ENCODE measurements at regions not wholly inside any gene's neighbourhood (a gene's known extent, or its start where the extent isn't known, plus 50 kb on each side); places are given as distances from the start of the nearest gene placed in this dataset.
A peak's percentile ranks its signal among the peaks of the same experiment; 100 is the strongest.

DNA sequence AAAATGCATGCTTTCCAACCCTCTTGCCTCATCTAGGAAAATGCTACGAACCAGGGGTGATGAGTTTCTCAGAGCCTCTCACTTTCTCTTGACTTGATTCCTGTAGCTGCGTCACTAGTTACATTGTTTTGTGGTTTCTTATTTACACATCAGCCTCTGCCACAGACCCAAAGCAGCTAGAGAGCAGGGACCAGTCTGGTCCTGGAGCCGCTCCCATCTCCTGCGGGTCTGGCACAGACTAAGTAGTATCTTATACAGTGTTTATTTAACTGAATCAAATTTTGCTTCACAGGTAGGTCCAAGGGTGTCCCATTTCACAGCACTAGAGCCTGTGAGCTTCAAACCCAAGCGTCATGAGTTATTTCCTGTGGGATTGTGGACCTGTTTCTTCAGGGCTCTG lies 310.5 kb downstream of the MYCN start:
- H3K4me3 ChIP-seq (ENCODE audit: low read depth, low read length), result no peak overlapping the region
- no peak for DNase-seq (ENCODE audit: low read depth in 4 of 6, low spot score in 6 of 6)
- 100% methylated on average over 1 of the region's 5 CpGs for WGBS (ENCODE audit: insufficient coverage)
- H3K27ac ChIP-seq (ENCODE audit: low read depth, low read length), result no peak overlapping the region
- H3K9me3 ChIP-seq (ENCODE audit: control insufficient read depth, insufficient read depth, low read length), result no peaks in the 10 kb centered on the region
- no peaks in the 10 kb centered on the region for H3K36me3 ChIP-seq (ENCODE audit: control insufficient read depth, insufficient read depth, low read length)
- H3K4me1 ChIP-seq (ENCODE audit: control insufficient read depth, insufficient read depth, low read length), result peaks cover 22% of the 10 kb centered on the region
- H3K27me3 ChIP-seq (ENCODE audit: control insufficient read depth, insufficient read depth, low read length), result no peaks in the 10 kb centered on the region

DNA sequence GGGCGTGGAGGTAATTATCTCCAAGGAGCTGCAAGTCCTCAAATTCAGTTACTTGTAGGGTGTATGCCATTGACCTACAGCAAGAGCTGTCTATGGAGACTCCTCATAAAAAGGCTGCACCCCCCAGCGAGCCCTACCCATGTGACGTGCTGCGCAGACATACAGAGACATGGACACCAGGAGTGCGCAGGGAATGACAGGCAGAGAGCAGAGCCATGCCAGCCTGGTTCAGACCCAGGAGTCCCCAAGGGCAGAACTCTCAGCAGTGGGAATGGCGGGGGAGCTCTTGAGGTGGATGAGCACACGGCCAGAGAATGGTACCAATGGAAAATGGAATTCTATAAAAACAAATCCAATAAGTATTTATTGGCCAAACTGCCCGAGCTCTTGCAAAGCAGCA lies 310.1 kb downstream of the MYCN start:
- no peaks in the 10 kb centered on the region for H3K27me3 ChIP-seq (ENCODE audit: control insufficient read depth, insufficient read depth, low read length)
- no peaks in the 10 kb centered on the region for H3K36me3 ChIP-seq (ENCODE audit: control insufficient read depth, insufficient read depth, low read length)
- DNase-seq (ENCODE audit: low read depth in 4 of 6, low spot score in 6 of 6), result no peak
- peaks cover 22% of the 10 kb centered on the region for H3K4me1 ChIP-seq (ENCODE audit: control insufficient read depth, insufficient read depth, low read length)
- H3K9me3 ChIP-seq (ENCODE audit: control insufficient read depth, insufficient read depth, low read length), result no peaks in the 10 kb centered on the region
- H3K4me3 ChIP-seq (ENCODE audit: low read depth, low read length), result no peak overlapping the region
- no peak overlapping the region for H3K27ac ChIP-seq (ENCODE audit: low read depth, low read length)
- 98% methylated on average over 4 of the region's 8 CpGs for WGBS (ENCODE audit: insufficient coverage)

DNA sequence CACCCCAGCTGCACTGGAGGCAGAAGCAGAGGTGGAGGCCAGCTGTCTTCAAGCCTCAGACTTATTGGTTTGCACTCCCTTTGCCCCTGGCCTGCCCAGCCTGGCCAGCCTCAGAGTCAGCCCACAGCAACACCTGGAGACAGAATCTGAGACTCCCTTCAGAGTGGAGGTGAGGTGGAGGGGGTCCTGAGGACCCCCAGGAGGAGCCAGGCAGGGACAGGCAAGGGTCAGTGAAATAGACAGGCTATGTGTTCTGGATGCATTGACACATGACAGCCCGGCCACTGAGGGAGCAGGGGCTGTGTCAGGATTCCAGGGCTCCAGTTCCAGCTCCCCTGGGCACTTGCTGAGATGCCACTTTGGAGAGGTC lies 309.7 kb downstream of the MYCN start:
- Histone ChIP-seq H3K4me3 (ENCODE audit: low read depth, low read length) (no peak overlapping the region), H3K4me1 (ENCODE audit: control insufficient read depth, insufficient read depth, low read length) (peaks cover 22% of the 10 kb centered on the region), H3K36me3 (ENCODE audit: control insufficient read depth, insufficient read depth, low read length) (no peaks in the 10 kb centered on the region), H3K9me3 (ENCODE audit: control insufficient read depth, insufficient read depth, low read length) (no peaks in the 10 kb centered on the region), H3K27ac (ENCODE audit: low read depth, low read length) (no peak overlapping the region), H3K27me3 (ENCODE audit: control insufficient read depth, insufficient read depth, low read length) (no peaks in the 10 kb centered on the region)
- no peak for DNase-seq (ENCODE audit: low read depth in 4 of 6, low spot score in 6 of 6)
- 92% methylated on average over 1 of the region's 1 CpG for WGBS (ENCODE audit: insufficient coverage)

DNA sequence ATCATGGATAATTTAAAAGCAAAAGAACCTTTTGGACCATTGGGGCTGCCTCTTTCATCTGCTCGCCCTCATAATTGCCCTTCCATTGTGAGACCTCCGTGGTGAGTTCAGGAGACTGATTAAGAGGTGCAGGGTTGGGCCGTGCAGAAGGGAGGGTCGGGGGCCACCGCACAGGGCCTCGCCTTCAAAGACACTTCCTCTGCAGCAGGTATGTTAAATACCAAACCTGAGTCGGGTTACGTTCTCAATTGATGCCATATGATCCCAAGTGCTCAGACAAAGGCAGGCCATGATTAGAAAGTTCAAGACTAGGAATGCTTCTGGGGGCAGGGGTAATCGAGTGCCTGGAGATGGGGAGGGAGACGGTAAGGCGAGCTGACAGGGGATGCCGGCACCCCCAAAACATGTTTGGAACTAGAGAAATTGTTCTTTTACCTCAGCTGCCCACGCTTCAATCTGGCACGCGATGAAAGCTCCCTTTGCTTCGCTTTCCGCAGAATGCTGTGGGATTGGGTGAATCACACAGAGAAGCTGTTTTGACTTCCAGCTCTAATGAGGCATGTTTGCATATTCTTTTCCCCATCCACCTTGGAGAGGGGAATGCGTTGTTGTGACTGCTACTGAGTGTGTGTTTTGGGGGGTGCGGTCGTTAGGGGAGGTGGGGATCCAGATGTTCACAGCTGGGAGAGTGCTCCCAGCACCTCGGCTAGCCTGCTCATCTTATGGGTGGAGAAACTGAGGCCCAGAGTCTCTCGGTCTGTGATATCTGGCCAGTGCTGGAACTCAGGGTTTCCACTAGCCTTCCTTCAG lies 309.1 kb downstream of the MYCN start:
- no peak overlapping the region for H3K4me3 ChIP-seq (ENCODE audit: low read depth, low read length)
- no peaks in the 10 kb centered on the region for H3K9me3 ChIP-seq (ENCODE audit: control insufficient read depth, insufficient read depth, low read length)
- no peaks in the 10 kb centered on the region for H3K27me3 ChIP-seq (ENCODE audit: control insufficient read depth, insufficient read depth, low read length)
- H3K27ac ChIP-seq (ENCODE audit: low read depth, low read length), result no peak overlapping the region
- H3K4me1 ChIP-seq (ENCODE audit: control insufficient read depth, insufficient read depth, low read length), result peaks cover 22% of the 10 kb centered on the region
- no peaks in the 10 kb centered on the region for H3K36me3 ChIP-seq (ENCODE audit: control insufficient read depth, insufficient read depth, low read length)
- WGBS (ENCODE audit: insufficient coverage), result 50% methylated on average over 20 of the region's 22 CpGs
- DNase-seq (ENCODE audit: low read depth in 4 of 6, low spot score in 6 of 6), result no peak

DNA sequence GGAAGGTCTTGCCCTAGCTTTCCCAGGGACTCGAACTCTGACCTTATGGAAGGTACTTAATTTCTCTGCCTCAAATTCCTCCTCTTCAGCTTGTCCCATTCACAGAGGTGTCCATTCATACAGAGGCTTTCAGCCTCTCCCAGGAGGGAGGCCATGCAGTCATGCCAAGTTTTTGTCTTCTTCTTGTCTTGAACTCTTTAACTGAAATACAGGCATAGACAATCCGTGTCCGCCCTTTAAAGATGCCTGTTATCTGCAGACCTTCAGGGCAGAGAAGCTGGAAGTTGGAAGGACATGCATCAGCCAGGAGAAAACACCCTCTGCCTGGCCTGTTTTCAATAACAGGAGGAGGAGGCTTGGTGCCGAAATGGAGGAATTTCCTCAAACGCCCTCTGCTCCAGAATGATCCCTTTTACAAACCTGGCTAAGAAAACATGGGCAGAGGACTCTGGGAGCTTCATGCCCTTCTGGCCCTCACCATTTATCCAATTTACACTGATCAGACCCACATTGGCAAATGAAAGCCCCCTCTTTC lies 308.3 kb downstream of the MYCN start:
- Histone ChIP-seq H3K4me1 (ENCODE audit: control insufficient read depth, insufficient read depth, low read length) (peaks cover 22% of the 10 kb centered on the region), H3K27ac (ENCODE audit: low read depth, low read length) (no peak overlapping the region), H3K9me3 (ENCODE audit: control insufficient read depth, insufficient read depth, low read length) (no peaks in the 10 kb centered on the region), H3K27me3 (ENCODE audit: control insufficient read depth, insufficient read depth, low read length) (no peaks in the 10 kb centered on the region), H3K4me3 (ENCODE audit: low read depth, low read length) (no peak overlapping the region), H3K36me3 (ENCODE audit: control insufficient read depth, insufficient read depth, low read length) (no peaks in the 10 kb centered on the region)
- no peak for DNase-seq (ENCODE audit: low read depth in 4 of 6, low spot score in 6 of 6)
- 55% methylated on average over 4 of the region's 5 CpGs for WGBS (ENCODE audit: insufficient coverage)

DNA sequence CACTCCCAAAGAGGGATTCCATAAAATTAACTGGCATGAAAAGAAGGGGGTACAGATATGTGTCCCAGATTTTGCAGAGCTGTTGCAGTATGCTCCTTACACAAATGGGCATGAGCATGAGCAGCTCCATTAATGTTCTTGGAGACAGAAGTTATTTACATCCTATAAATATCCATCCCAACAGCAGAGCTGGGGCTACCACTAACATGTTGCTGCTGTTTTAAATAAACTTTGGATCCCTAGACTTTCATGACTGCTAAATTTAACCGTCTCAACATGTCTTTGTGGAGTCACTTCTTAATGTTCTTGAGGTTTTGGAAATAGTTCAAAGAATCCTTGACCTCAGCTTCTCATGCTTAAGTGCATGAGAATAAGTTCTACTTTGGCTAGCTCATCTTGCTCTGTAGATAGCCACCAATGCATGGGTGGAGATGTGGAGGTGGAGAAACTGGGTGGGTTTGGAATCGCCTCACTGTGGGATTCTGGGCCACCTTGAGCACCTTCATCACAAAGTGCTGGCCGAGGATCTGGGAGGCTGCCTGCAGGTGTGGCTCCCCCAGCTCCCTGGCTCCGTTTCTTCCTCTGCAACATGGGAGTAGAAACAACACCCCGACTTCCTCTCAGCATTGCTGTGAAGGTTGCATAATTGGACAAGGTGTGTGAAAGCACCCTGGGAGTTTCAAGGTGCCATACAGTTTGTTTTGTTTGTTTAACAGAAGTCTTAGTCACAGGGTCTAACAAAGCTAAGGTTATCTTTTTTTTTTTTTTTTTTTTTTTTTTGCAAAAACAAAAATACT lies 307.2 kb downstream of the MYCN start:
- peak in 1 of 6 donors; percentile 56 for DNase-seq (ENCODE audit: low read depth in 4 of 6, low spot score in 6 of 6)
- no peak overlapping the region for H3K27ac ChIP-seq (ENCODE audit: low read depth, low read length)
- no peaks in the 10 kb centered on the region for H3K9me3 ChIP-seq (ENCODE audit: control insufficient read depth, insufficient read depth, low read length)
- WGBS (ENCODE audit: insufficient coverage), result 96% methylated on average over 4 of the region's 5 CpGs
- H3K36me3 ChIP-seq (ENCODE audit: control insufficient read depth, insufficient read depth, low read length), result no peaks in the 10 kb centered on the region
- H3K27me3 ChIP-seq (ENCODE audit: control insufficient read depth, insufficient read depth, low read length), result no peaks in the 10 kb centered on the region
- peaks cover 22% of the 10 kb centered on the region for H3K4me1 ChIP-seq (ENCODE audit: control insufficient read depth, insufficient read depth, low read length)
- no peak overlapping the region for H3K4me3 ChIP-seq (ENCODE audit: low read depth, low read length)

DNA sequence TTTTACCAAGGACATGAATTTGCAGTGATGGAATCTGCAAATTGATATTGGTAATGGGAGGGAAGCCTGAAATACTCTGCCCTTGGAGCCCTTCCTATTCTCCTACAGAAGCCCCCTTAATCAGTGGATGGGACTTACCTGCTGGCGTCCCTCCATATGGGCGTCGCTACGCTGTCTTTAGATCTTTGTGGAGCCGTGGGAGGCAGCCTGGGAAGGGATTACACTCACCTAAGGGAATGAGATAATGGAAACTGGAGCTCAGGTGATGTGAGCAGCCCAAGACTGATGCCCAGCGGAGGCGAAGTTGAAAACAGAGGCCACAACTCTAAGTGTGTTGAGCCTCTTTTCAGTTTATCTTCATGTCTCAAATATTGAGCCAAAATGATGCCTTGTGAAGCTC lies 306.6 kb downstream of the MYCN start:
- H3K27ac ChIP-seq (ENCODE audit: low read depth, low read length), result no peak overlapping the region

DNA sequence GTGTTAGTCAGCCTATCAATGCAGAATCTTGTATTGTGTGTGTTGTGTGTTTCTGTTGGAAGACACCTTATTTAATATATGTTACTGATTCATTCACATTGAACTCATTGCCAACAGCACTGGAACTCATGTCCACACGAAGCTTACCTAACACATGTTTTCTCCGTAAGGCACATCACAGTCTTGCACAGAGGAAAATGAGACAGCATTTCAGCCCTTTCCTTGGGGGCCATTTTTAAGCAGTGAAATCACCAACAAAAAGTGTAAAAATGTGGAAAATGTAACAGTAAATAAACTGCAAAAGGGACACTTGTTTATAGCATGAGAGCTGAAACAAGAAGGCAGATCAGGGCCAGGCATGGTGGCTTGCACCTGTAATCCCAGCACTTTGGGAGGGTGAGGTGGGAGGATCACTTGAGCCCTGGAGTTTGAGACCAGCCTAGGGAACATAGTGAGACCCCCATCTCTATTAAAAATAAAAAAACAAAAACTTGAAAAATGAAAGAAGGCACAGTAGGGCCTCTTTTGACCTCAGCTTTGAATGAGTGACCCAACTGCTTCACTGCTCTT lies 306.0 kb downstream of the MYCN start:
- no CpG with 5 or more reads among the region's 2 CpGs for WGBS (ENCODE audit: insufficient coverage)
- DNase-seq (ENCODE audit: low read depth in 4 of 6, low spot score in 6 of 6), result no peak

More for the DNA sequence above, 306.6 kb downstream of the MYCN start:
- 92% methylated on average over 4 of the region's 7 CpGs for WGBS (ENCODE audit: insufficient coverage)
- H3K4me3 ChIP-seq (ENCODE audit: low read depth, low read length), result no peak overlapping the region
- DNase-seq (ENCODE audit: low read depth in 4 of 6, low spot score in 6 of 6), result no peak
- H3K9me3 ChIP-seq (ENCODE audit: control insufficient read depth, insufficient read depth, low read length), result no peaks in the 10 kb centered on the region
- peaks cover 17% of the 10 kb centered on the region for H3K4me1 ChIP-seq (ENCODE audit: control insufficient read depth, insufficient read depth, low read length)
- no peaks in the 10 kb centered on the region for H3K36me3 ChIP-seq (ENCODE audit: control insufficient read depth, insufficient read depth, low read length)
- H3K27me3 ChIP-seq (ENCODE audit: control insufficient read depth, insufficient read depth, low read length), result no peaks in the 10 kb centered on the region

DNA sequence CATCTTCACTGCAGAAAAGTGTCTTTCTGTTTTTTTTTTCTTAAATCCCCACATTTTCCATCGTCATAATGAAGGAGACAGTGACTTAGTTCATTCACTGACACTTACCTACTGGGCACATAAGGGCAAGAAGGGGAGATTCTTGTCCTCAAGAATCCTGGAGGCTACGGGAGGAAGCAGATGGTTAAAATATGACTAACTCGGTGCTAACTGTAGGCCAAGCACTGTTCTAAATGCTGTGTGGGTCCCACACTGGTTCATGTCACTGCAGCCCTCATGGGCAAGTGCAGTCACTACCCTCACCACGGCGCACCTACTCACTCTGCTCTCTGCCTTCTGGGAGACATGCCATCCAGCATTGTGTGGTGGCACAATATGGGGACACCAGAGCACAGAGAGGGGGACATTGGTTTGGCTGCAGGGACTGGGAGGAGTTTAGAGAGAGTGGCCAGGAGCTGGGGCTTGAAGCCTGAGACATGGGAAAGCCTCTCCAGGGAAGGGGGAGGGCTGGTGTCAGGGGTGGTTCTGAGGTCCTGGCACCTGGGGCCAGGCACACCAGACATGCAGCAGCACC lies 305.2 kb downstream of the MYCN start:
- 97% methylated on average over 4 of the region's 5 CpGs for WGBS (ENCODE audit: insufficient coverage)
- Histone ChIP-seq H3K36me3 (ENCODE audit: control insufficient read depth, insufficient read depth, low read length) (no peaks in the 10 kb centered on the region), H3K9me3 (ENCODE audit: control insufficient read depth, insufficient read depth, low read length) (no peaks in the 10 kb centered on the region), H3K4me1 (ENCODE audit: control insufficient read depth, insufficient read depth, low read length) (peaks cover 11% of the 10 kb centered on the region), H3K27me3 (ENCODE audit: control insufficient read depth, insufficient read depth, low read length) (no peaks in the 10 kb centered on the region), H3K4me3 (ENCODE audit: low read depth, low read length) (no peak overlapping the region), H3K27ac (ENCODE audit: low read depth, low read length) (no peak overlapping the region)
- DNase-seq (ENCODE audit: low read depth in 4 of 6, low spot score in 6 of 6), result no peak

More for the DNA sequence above, 306.0 kb downstream of the MYCN start:
- H3K27ac ChIP-seq (ENCODE audit: low read depth, low read length), result no peak overlapping the region
- no peaks in the 10 kb centered on the region for H3K36me3 ChIP-seq (ENCODE audit: control insufficient read depth, insufficient read depth, low read length)
- H3K4me1 ChIP-seq (ENCODE audit: control insufficient read depth, insufficient read depth, low read length), result peaks cover 12% of the 10 kb centered on the region
- no peak overlapping the region for H3K4me3 ChIP-seq (ENCODE audit: low read depth, low read length)
- H3K9me3 ChIP-seq (ENCODE audit: control insufficient read depth, insufficient read depth, low read length), result no peaks in the 10 kb centered on the region
- H3K27me3 ChIP-seq (ENCODE audit: control insufficient read depth, insufficient read depth, low read length), result no peaks in the 10 kb centered on the region

All from spinal cord (tissue), 9 donors.